VCaP (cell line): ENCODE measurements at regions not wholly inside any gene's neighbourhood (a gene's known extent, or its start where the extent isn't known, plus 50 kb on each side); places are given as distances from the start of the nearest gene placed in this dataset.

Experiments
- H3K27ac ChIP-seq: fragments of 450-650 bp; 2 replicates; pipeline ENCODE4 v1.5.1; 2017
- CTCF ChIP-seq: fragments of 450-650 bp; conservative IDR thresholded peaks from 2 replicates; pipeline ENCODE4 v1.5.1; 2017; ENCODE audit warnings: mild to moderate bottlenecking, moderate library complexity

DNA sequence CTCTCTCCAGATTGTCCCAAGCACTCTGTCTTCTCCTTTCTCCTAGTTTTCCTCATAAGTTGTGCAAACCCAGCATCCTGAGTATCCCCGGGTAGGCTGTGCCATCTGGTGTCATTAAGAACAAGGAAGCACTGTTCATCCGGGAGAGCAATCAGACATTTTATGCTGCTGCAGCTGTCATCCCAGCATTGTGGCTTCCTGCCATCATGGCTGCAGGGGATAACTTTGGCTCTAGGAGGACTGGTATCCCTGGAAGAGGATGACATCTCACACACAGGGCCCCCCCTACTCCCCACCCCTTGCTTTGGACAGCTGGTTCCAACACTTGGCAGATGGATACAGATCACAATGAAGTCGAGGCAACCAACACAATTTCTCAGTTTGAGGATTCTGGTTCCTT is 1195.1 kb upstream of the MAP3K7 start:
- H3K27ac ChIP-seq, result no peak overlapping the region
- no peak for TF ChIP-seq CTCF

DNA sequence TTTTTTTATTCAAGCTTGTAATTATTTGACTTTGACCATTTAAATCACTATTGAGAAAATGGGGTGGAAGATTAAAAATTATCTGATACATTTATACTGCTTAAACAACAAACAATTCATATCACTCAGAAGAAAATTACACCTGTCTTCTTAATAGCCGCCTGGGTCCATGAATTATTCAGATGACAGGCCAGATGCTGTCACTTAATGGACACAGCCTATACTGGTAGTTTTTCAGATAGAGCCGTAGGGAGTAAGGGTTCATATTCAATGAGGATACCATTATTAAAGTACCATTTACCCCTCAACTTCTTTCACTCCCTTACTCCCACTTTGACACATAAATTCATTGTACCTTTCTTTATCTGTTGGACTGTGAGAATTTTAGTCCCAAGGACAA is 1193.4 kb upstream of the MAP3K7 start:
- H3K27ac ChIP-seq, result no peak overlapping the region
- TF ChIP-seq CTCF, result no peak

DNA sequence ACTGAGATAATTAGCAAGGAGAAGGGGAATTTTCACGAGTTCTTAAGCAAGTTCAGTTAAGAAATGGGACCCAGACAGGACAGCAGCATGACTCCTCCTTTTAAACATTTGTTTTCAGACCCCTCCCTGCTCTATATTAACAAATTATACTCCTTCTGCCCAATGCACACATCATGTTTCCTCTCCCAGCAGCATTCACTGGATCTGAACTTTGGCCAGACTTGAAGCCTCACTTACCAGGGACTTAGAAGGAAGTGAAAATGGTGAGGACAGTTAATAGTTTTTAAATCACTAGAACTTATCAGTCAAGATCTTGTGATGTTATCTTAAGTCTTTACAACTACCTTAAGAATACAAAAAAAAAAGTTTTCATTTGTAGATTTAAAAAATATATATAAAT is 1174.7 kb upstream of the MAP3K7 start:
- no peak for TF ChIP-seq CTCF

GRCh38 chr6:91754691-91755090 is 1167.8 kb upstream of the MAP3K7 start:
- no peak overlapping the region for H3K27ac ChIP-seq
- no peak for TF ChIP-seq CTCF

More for the DNA sequence above, 1174.7 kb upstream of the MAP3K7 start:
- no peak overlapping the region for H3K27ac ChIP-seq

DNA sequence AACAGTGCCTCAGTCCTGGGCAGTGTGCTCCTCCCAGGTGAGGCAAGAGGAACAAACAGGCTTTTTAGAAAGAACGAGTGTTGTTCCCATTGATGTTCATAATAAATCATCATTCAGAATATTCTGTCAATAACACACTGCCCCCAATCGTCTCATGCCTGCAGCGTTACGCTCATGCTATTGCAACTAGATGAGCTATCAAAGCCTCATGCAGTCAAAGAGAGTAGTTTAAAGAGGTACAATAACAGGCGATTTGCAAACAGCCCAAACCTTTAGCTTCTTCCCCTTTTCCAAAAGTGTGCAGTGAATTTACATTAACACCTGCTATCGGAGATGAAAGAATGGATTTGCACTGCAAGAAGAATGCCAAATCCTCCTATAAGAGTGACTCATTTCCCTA is 1164.7 kb upstream of the MAP3K7 start:
- TF ChIP-seq CTCF, result no peak
- no peak overlapping the region for H3K27ac ChIP-seq

DNA sequence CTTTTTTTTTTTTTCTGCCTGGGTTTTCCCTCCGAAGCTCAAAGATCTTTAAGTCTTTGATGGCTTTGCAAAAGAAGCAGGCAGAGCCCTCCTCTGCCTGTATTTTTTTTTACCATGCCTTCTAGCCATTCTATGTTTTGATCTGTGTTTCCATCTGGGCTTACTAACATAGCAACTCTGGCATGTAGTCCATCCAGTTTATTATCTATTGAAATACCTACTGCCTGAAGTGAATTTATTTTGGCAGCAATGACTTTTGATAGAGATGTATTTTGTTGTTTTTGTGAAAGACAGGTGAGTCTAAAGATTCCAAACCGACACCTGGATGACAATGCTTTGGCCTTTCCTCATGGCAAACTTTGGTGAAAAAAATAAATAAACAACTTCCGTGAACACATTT is 1157.7 kb upstream of the MAP3K7 start:
- H3K27ac ChIP-seq, result peak overlapping the region; percentile 47
- no peak for TF ChIP-seq CTCF

- TF ChIP-seq CTCF, result no peak
- peak overlapping the region; percentile 47 for H3K27ac ChIP-seq
Observed at GRCh38 chr6:91743756-91744155, 1156.9 kb upstream of the MAP3K7 start.

DNA sequence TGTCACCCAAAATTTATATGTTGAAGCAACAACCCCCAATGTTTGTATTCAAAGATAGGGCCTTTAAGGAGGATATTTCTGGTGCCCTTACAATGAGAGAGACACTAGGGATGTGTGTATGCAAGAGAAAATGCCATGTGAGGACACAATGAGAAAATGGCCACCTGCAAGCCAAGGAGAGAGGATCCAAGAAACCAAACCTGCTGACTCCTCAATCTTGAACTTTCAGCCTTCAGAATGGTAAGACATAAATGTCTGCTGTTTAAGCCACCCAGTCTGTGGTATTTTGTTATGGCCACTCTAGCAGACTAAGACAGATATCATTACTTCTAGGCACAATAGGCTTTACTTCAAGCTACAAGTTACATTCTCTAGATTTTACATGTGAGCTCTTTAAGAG is 1145.1 kb upstream of the MAP3K7 start:
- no peak overlapping the region for H3K27ac ChIP-seq
- no peak for TF ChIP-seq CTCF
